ENCODE measurements at regions not wholly inside any gene's neighbourhood (a gene's known extent, or its start where the extent isn't known, plus 50 kb on each side); places are given as distances from the start of the nearest gene placed in this dataset.

DNA sequence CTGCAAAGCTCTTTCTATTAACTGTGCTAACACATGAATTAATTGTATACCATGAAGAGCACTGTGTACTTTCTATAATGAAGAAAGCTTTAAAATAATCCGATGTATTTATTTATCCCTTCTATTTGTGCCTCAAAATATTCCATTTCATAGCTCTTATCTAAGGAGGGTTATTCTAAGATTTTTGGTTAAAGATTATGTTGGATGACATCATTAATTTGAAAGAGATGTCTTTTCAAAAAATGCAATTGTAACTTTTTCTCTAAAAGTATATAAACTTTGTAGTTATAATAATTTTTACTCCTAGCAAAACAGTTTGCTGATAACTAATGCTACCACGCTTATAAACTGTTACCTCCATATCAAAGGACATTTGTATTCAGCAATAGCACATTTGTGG lies 192.4 kb upstream of the HSF2 start:
- no peak overlapping the region for H2AFZ ChIP-seq (ENCODE audit: low read depth)
- H3K4me2 ChIP-seq: no peak overlapping the region
- H3K27me3 ChIP-seq (ENCODE audit: insufficient read depth, low read depth): no peaks in the 10 kb centered on the region
- TF ChIP-seq, protein P1, sequence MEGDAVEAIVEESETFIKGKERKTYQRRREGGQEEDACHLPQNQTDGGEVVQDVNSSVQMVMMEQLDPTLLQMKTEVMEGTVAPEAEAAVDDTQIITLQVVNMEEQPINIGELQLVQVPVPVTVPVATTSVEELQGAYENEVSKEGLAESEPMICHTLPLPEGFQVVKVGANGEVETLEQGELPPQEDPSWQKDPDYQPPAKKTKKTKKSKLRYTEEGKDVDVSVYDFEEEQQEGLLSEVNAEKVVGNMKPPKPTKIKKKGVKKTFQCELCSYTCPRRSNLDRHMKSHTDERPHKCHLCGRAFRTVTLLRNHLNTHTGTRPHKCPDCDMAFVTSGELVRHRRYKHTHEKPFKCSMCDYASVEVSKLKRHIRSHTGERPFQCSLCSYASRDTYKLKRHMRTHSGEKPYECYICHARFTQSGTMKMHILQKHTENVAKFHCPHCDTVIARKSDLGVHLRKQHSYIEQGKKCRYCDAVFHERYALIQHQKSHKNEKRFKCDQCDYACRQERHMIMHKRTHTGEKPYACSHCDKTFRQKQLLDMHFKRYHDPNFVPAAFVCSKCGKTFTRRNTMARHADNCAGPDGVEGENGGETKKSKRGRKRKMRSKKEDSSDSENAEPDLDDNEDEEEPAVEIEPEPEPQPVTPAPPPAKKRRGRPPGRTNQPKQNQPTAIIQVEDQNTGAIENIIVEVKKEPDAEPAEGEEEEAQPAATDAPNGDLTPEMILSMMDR (conservative IDR thresholded peaks at IDR 0.05; ENCODE audit: low read depth, low read length): no peak
- no peaks in the 10 kb centered on the region for H3K4me1 ChIP-seq (ENCODE audit: low read depth, poor library complexity, severe bottlenecking)
- no peaks in the 10 kb centered on the region for H4K20me1 ChIP-seq (ENCODE audit: insufficient read depth)
- no peak overlapping the region for H3K27ac ChIP-seq
- H3K36me3 ChIP-seq (ENCODE audit: insufficient read depth): no peaks in the 10 kb centered on the region
- no peaks in the 10 kb centered on the region for H3K79me2 ChIP-seq (ENCODE audit: insufficient read depth, low read depth)
- no peak overlapping the region for H3K4me3 ChIP-seq (IDR thresholded peaks at IDR 0.05; ENCODE audit: insufficient read depth, low read depth, low read length)
- H3K9ac ChIP-seq: no peak overlapping the region

DNA sequence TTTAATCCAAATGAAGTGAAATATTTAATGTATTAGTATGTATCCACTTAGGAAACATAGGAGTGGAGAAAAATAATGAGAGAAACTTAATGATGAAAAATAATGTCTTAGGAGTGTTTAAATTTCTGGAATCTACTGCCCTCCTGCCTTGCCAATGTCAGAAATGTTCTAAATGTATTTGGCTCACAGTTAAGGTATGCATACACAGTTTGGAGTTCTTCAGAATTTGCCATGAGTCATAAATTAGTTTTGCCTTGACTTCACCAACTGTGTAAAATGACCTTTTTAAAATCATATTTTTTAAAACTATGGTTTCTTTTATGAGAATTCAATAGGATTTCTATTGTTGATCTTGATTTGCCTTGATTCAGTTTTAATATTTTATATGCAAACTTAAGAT lies 191.7 kb upstream of the HSF2 start:
- Histone ChIP-seq H3K4me1 (ENCODE audit: low read depth, poor library complexity, severe bottlenecking) (no peaks in the 10 kb centered on the region), H3K9ac (no peak overlapping the region), H2AFZ (ENCODE audit: low read depth) (no peak overlapping the region), H3K36me3 (ENCODE audit: insufficient read depth) (no peaks in the 10 kb centered on the region), H3K79me2 (ENCODE audit: insufficient read depth, low read depth) (no peaks in the 10 kb centered on the region), H3K27ac (no peak overlapping the region), H4K20me1 (ENCODE audit: insufficient read depth) (no peaks in the 10 kb centered on the region), H3K27me3 (ENCODE audit: insufficient read depth, low read depth) (no peaks in the 10 kb centered on the region), H3K4me2 (no peak overlapping the region), H3K4me3 (IDR thresholded peaks at IDR 0.05; ENCODE audit: insufficient read depth, low read depth, low read length) (no peak overlapping the region)
- TF ChIP-seq, protein P1 (conservative IDR thresholded peaks at IDR 0.05; ENCODE audit: low read depth, low read length): no peak

DNA sequence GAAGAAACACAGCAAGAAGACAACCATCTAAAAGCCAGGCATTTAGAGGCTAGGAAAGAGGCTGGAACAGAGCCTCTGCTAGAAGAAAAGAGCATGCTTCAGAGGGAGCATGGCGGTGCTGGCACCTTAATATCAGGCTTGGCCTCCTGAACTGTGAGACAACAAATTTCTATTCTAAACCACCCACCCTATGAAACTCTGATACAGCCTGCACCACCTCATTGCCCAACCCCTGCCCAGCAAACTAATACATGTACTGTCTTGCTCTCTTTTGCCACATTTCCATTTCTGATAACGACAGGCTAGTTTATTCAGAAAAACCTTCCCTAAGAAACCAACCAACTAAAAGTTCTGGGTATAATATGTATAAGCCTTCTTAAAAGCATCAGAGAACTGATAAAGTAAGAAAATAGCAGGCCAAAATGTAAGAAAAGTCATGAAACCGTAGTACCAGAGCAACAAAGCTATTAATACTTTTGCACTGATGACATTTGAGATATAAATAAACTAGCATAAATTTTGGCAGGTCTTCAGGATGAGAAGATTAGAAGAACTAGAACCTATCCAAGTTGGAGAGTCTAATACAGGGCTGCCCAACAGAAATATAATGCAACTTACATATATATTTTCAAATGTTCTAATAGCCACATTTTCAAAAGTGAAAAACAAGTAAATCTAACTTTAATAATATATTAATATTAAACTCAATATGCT lies 184.7 kb upstream of the HSF2 start:
- Histone ChIP-seq H3K27ac (no peak overlapping the region), H3K4me3 (IDR thresholded peaks at IDR 0.05; ENCODE audit: insufficient read depth, low read depth, low read length) (no peak overlapping the region), H3K9ac (no peak overlapping the region), H3K4me1 (ENCODE audit: low read depth, poor library complexity, severe bottlenecking) (no peaks in the 10 kb centered on the region), H3K4me2 (no peak overlapping the region), H3K27me3 (ENCODE audit: insufficient read depth, low read depth) (no peaks in the 10 kb centered on the region), H3K79me2 (ENCODE audit: insufficient read depth, low read depth) (no peaks in the 10 kb centered on the region), H4K20me1 (ENCODE audit: insufficient read depth) (no peaks in the 10 kb centered on the region), H2AFZ (ENCODE audit: low read depth) (no peak overlapping the region), H3K36me3 (ENCODE audit: insufficient read depth) (no peaks in the 10 kb centered on the region)
- TF ChIP-seq, protein P1 (conservative IDR thresholded peaks at IDR 0.05; ENCODE audit: low read depth, low read length): no peak

DNA sequence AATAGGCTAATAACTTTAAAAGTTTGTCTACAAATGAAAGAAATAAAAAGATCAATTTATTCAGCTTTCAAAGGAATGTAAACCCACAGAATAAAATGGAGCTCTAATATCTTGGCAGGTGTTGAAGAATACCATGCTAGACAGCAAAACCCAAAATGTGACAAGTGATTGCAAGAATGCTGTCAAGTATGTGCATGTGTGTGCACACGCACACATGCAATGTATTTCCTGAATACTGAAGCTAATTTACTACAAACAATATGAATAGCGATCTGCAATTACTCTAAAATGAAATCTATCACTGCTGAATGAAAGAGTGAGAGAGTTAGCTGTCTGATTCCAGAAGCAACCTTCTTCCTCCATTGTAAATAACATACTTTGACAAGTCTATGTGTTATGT lies 179.2 kb upstream of the HSF2 start:
- Histone ChIP-seq H3K4me2 (no peak overlapping the region), H3K4me1 (ENCODE audit: low read depth, poor library complexity, severe bottlenecking) (no peaks in the 10 kb centered on the region), H3K4me3 (IDR thresholded peaks at IDR 0.05; ENCODE audit: insufficient read depth, low read depth, low read length) (no peak overlapping the region), H4K20me1 (ENCODE audit: insufficient read depth) (no peaks in the 10 kb centered on the region), H2AFZ (ENCODE audit: low read depth) (no peak overlapping the region), H3K9ac (no peak overlapping the region), H3K27me3 (ENCODE audit: insufficient read depth, low read depth) (no peaks in the 10 kb centered on the region), H3K79me2 (ENCODE audit: insufficient read depth, low read depth) (no peaks in the 10 kb centered on the region), H3K27ac (no peak overlapping the region), H3K36me3 (ENCODE audit: insufficient read depth) (no peaks in the 10 kb centered on the region)
- TF ChIP-seq, protein P1 (conservative IDR thresholded peaks at IDR 0.05; ENCODE audit: low read depth, low read length): no peak
